HL-60/S4 treated with phorbol 12-myristate 13-acetate at 8.2 ng/mL for 4 days and 3 days (cell line): ENCODE measurements at regions not wholly inside any gene's neighbourhood (a gene's known extent, or its start where the extent isn't known, plus 50 kb on each side); places are given as distances from the start of the nearest gene placed in this dataset.

Source experiments
- in situ Hi-C: fragments of 300-500 bp; cut with MboI; formaldehyde crosslinking; loops from 2 replicates; pipeline ENCODE4 v1.15.0; 2022; ENCODE audit warnings: low sequenced_read_pairs

GRCh38 chr10:28922127-28922526 is 244.8 kb downstream of the BAMBI start:
- in situ Hi-C loops = no loop called here

GRCh38 chr10:28922861-28923260 is 245.5 kb downstream of the BAMBI start:
- in situ Hi-C loops = no loop called here

DNA sequence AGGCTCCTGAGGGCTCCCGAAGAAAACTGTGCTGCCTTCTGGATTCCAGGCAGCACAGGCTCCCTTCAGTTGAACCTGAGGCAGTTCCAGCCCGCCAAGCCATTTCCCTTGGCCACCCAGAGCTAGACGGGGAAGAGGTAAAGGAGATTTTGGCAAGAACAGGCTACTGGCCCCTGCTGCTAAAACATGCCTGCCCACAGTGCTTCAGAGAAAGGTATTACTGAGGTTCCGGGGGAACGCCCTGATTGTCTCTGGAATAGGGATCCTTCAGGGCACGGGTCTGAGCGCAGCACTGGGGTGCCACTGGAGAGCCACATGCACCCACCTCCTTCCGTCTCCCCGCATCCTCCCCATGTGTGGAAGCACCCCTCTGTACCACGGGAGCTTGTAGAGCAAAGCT is 247.4 kb downstream of the BAMBI start:
- in situ Hi-C loops = no loop called here

- in situ Hi-C loops = no loop called here
Measured at GRCh38 chr10:28925121-28925663, 247.9 kb downstream of the BAMBI start.

GRCh38 chr10:28926932-28927331 is 249.6 kb downstream of the BAMBI start:
- in situ Hi-C loops = no loop called here

- in situ Hi-C loops = no loop called here
Measured at GRCh38 chr10:28928484-28928883, 251.2 kb downstream of the BAMBI start.

DNA sequence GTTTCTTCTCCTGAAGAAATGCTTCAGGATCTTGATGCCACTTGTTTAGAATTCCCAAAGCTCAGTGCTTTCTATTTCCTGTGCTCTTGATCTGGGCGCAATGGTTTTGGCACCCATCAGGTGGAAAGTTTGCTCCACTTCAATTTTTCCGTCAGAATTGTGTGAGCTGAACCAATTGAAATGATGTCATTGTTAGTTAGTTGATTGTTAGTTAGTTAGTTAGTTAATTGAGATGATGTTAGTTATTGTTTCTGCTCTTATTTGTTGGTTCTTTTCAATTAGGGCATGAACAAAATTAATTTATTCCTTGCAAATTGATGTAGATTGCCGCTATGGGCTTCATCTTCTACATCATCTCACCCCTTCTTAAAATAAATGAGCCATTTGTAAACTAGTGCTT is 252.6 kb downstream of the BAMBI start:
- in situ Hi-C loops = no loop called here

DNA sequence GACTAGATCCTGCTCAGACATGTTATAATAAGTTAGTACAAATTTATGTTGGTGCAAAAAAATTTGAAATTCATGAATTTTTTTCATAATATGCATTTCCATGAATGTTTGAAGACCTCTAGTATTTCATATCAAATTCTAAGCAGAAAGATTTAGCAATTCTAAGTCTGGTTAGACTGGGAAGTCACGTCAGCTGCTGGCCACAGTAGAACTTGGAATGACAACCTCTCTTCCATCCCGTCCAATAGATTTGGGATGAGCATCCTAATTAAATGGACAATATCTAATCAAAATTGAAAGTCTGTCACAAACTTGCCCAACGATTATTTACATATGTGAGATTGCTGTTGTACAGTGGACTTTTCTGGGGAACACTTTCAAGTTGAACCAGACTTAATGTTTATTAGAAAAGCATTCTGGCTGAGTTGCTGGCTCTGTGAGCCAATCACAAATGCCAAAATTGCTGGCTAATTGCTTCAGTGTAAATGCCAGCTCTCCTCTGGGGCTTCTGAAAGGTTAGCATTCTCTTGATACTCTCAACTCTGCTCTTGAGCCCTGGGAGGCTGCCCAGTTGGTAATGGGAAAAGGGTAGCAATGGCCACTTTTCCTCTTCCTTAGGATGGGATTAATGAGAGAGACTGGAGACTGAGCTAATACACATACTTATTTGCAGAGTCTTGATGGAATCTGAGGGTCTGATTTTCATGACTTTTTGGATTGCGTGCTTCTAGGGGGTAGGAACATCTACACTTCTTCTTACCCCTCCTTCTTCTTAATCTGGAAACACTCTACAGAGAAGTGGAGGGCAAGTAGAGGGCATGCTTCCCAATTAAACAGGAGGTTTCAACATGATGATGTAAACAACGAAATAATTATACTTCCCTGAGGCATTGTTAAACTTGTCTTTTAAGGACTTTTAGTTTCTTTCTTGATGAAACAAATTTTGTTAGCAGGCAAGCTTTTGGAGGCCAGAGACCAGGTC is 253.5 kb downstream of the BAMBI start:
- in situ Hi-C loops = no loop called here

DNA sequence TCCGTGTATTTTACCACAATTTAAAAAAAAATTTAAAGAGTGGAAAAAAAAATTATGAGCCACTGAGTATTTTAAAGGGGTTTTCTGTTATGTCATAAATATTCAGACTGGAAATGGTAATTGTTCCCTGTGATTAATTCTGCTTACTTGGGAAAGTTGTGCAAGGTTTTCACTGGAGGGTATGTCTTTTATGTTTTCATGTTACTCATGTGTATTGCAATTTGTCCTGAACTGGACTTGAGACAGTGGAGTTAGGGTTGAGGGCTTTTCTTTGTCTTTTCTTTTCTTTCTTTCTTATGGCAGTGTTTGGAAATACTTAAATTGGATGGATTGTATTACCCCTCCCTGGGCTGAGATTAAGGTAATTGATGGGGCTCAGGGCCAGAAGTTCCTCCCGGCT is 257.7 kb downstream of the BAMBI start:
- in situ Hi-C loops = no loop called here

DNA sequence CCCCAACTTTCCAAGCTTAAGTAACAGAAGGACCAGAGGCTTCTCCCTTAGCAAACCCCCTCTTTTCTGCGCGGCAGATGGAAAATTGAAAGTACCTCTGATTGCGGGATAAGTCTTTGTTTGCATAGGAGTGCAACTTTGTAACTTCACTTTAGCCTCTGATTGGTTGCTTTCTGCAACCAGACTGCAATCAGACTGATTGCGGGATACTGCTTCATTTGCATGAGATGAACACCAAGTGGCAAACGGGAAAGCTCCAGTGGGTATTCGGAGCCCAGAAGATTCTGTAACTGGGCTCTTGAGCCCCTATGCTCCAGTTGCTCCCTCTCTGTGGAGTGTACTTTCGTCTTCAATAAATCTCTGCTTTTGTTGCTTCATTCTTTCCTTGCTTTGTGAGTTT is 260.6 kb downstream of the BAMBI start:
- in situ Hi-C loops = no loop called here

- in situ Hi-C loops = no loop called here
Measured at GRCh38 chr10:28938745-28939144, 261.4 kb downstream of the BAMBI start.

- in situ Hi-C loops = no loop called here
Measured at GRCh38 chr10:28939281-28940157, 262.2 kb downstream of the BAMBI start.

DNA sequence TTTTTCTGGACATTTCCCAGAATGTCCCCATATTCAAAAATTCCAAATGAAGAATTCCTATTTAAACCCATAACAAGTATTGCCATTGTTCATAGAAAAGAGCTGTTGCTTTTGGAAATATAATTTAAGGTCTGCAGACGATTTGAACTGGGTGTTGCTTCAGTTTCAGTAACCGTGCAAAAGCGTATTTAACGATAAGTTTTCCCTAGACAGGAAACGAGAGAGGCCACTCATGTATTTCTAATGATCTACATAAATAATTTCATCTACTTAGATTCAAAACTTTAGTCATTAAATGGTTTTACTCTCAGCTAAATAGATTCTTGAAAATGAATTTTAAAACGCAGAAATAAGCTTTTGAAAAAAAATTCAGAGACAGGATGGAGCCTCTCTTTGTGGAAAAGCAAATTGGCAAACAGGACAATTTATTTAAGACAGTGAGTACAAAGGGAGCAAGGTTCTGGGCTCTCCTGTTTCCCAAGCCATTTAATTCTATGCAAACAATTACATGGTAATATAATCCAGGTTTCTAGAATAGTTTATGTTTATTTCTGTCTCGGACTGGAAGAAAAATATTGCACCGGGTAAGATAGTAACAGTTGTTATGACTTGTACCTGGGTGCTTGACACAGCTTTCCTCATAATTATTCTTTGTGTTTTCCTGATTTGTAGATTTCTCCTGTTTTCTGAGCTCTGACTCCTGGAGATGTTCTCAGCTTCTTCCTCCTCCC is 263.0 kb downstream of the BAMBI start:
- in situ Hi-C loops = no loop called here

GRCh38 chr10:28942012-28942411 is 264.7 kb downstream of the BAMBI start:
- in situ Hi-C loops = no loop called here

- in situ Hi-C loops = no loop called here
Measured at GRCh38 chr10:28945959-28946358, 268.6 kb downstream of the BAMBI start.

GRCh38 chr10:28946479-28946878 is 269.2 kb downstream of the BAMBI start:
- in situ Hi-C loops = no loop called here

- in situ Hi-C loops = no loop called here
Measured at GRCh38 chr10:28947171-28947570, 269.9 kb downstream of the BAMBI start.

GRCh38 chr10:28948046-28948445 is 270.7 kb downstream of the BAMBI start:
- in situ Hi-C loops = no loop called here

- in situ Hi-C loops = no loop called here
Measured at GRCh38 chr10:28949005-28950004, 272.0 kb downstream of the BAMBI start.

- in situ Hi-C loops = no loop called here
Measured at GRCh38 chr10:28951484-28951883, 274.2 kb downstream of the BAMBI start.
